ENCODE measurements at regions not wholly inside any gene's neighbourhood (a gene's known extent, or its start where the extent isn't known, plus 50 kb on each side); places are given as distances from the start of the nearest gene placed in this dataset.

GRCh38 chrX:78213331-78213730 lies 73.9 kb upstream of the TAF9B start:
- intact Hi-C loops (cut with micrococcal nuclease; ENCODE audit: unreplicated experiment), result no loop called here
- H3K27me3 ChIP-seq (ENCODE audit: insufficient read depth, low read depth), result no peaks in the 10 kb centered on the region
- no peak overlapping the region for H3K27ac ChIP-seq
- no peak overlapping the region for H3K4me3 ChIP-seq
- no peaks in the 10 kb centered on the region for H4K20me1 ChIP-seq (ENCODE audit: insufficient read depth)
- H3K4me2 ChIP-seq, result no peak overlapping the region
- no peak for DNase-seq
- no peaks in the 10 kb centered on the region for H3K9me3 ChIP-seq (ENCODE audit: insufficient read depth, low read depth)
- TF ChIP-seq EZH2 (IDR thresholded peaks at IDR 0.05; ENCODE audit: low read depth), result no peak
- TF ChIP-seq, protein P1, sequence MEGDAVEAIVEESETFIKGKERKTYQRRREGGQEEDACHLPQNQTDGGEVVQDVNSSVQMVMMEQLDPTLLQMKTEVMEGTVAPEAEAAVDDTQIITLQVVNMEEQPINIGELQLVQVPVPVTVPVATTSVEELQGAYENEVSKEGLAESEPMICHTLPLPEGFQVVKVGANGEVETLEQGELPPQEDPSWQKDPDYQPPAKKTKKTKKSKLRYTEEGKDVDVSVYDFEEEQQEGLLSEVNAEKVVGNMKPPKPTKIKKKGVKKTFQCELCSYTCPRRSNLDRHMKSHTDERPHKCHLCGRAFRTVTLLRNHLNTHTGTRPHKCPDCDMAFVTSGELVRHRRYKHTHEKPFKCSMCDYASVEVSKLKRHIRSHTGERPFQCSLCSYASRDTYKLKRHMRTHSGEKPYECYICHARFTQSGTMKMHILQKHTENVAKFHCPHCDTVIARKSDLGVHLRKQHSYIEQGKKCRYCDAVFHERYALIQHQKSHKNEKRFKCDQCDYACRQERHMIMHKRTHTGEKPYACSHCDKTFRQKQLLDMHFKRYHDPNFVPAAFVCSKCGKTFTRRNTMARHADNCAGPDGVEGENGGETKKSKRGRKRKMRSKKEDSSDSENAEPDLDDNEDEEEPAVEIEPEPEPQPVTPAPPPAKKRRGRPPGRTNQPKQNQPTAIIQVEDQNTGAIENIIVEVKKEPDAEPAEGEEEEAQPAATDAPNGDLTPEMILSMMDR (conservative IDR thresholded peaks at IDR 0.05), result no peak
- H3K9me2 ChIP-seq (ENCODE audit: insufficient read depth), result no peaks in the 10 kb centered on the region
- BruUV-seq (replicated peaks), result no TSS peak
- POLR2A ChIA-PET (ENCODE audit: unreplicated experiment), result no interaction called here
- no peaks in the 10 kb centered on the region for H3K4me1 ChIP-seq (replicated peaks; ENCODE audit: insufficient read depth)
- CTCF ChIA-PET, result no interaction called here
- no peaks in the 10 kb centered on the region for H3K79me2 ChIP-seq (ENCODE audit: low read depth)
- no peaks in the 10 kb centered on the region for H3F3A ChIP-seq (ENCODE audit: insufficient read depth, low read depth)
- no peak overlapping the region for H2AFZ ChIP-seq
- H3K36me3 ChIP-seq (ENCODE audit: low read depth), result no peaks in the 10 kb centered on the region

GRCh38 chrX:78199851-78200250 lies 60.4 kb upstream of the TAF9B start:
- ChIA-PET CTCF (no interaction called here), POLR2A (ENCODE audit: unreplicated experiment) (no interaction called here)
- Histone ChIP-seq H4K20me1 (ENCODE audit: insufficient read depth) (no peaks in the 10 kb centered on the region), H3K27ac (no peak overlapping the region), H3F3A (ENCODE audit: insufficient read depth, low read depth) (no peaks in the 10 kb centered on the region), H3K4me1 (replicated peaks; ENCODE audit: insufficient read depth) (no peaks in the 10 kb centered on the region), H3K79me2 (ENCODE audit: low read depth) (no peaks in the 10 kb centered on the region), H3K36me3 (ENCODE audit: low read depth) (no peaks in the 10 kb centered on the region), H2AFZ (no peak overlapping the region), H3K4me3 (no peak overlapping the region), H3K9me2 (ENCODE audit: insufficient read depth) (no peaks in the 10 kb centered on the region), H3K9me3 (ENCODE audit: insufficient read depth, low read depth) (no peaks in the 10 kb centered on the region), H3K4me2 (no peak overlapping the region), H3K27me3 (ENCODE audit: insufficient read depth, low read depth) (no peaks in the 10 kb centered on the region)
- no TSS peak for BruUV-seq (replicated peaks)
- intact Hi-C loops (cut with micrococcal nuclease; ENCODE audit: unreplicated experiment), result no loop called here
- peak in 1 of 2 experiments; percentile 28 for DNase-seq
- TF ChIP-seq, protein P1 (conservative IDR thresholded peaks at IDR 0.05), result peak; percentile 57
- TF ChIP-seq EZH2 (IDR thresholded peaks at IDR 0.05; ENCODE audit: low read depth), result no peak
